Fibroblast of skin of right biceps (primary cell): ENCODE measurements at regions not wholly inside any gene's neighbourhood (a gene's known extent, or its start where the extent isn't known, plus 50 kb on each side); places are given as distances from the start of the nearest gene placed in this dataset.

Source experiments
- DNase-seq: peaks from one replicate; pipeline ENCODE4 v3.0.0-alpha.2; 2013

GRCh38 chrX:148371291-148371690, 129.1 kb upstream of the AFF2 start:
- DNase-seq = no peak

GRCh38 chrX:148372925-148373324, 127.5 kb upstream of the AFF2 start:
- DNase-seq = no peak

- no peak for DNase-seq
Observed at GRCh38 chrX:148376342-148376741, 124.1 kb upstream of the AFF2 start.

GRCh38 chrX:148380107-148380506, 120.3 kb upstream of the AFF2 start:
- DNase-seq = no peak

GRCh38 chrX:148380650-148381561, 119.5 kb upstream of the AFF2 start:
- DNase-seq = peak; percentile 55

- DNase-seq = no peak
Observed at GRCh38 chrX:148381603-148382002, 118.8 kb upstream of the AFF2 start.

- DNase-seq = no peak
Observed at GRCh38 chrX:148382983-148383382, 117.4 kb upstream of the AFF2 start.

- DNase-seq = no peak
Observed at GRCh38 chrX:148385471-148385870, 114.9 kb upstream of the AFF2 start.

- no peak for DNase-seq
Observed at GRCh38 chrX:148389629-148390028, 110.8 kb upstream of the AFF2 start.

GRCh38 chrX:148412006-148412405, 88.4 kb upstream of the AFF2 start:
- DNase-seq = peak; percentile 0

- DNase-seq = no peak
Observed at GRCh38 chrX:148416142-148416541, 84.3 kb upstream of the AFF2 start.

- peak; percentile 80 for DNase-seq
Observed at GRCh38 chrX:148416931-148417330, 83.5 kb upstream of the AFF2 start.

- DNase-seq = peak; percentile 77
Observed at GRCh38 chrX:148417934-148418333, 82.5 kb upstream of the AFF2 start.

- peak; percentile 41 for DNase-seq
Observed at GRCh38 chrX:148422526-148422925, 77.9 kb upstream of the AFF2 start.

GRCh38 chrX:148424570-148424969, 75.8 kb upstream of the AFF2 start:
- no peak for DNase-seq

GRCh38 chrX:148426467-148426866, 74.0 kb upstream of the AFF2 start:
- DNase-seq = no peak

- DNase-seq = no peak
Observed at GRCh38 chrX:148441387-148441786, 59.0 kb upstream of the AFF2 start.

- DNase-seq = no peak
Observed at GRCh38 chrX:148443216-148443615, 57.2 kb upstream of the AFF2 start.

GRCh38 chrX:148448686-148449085, 51.7 kb upstream of the AFF2 start:
- DNase-seq = no peak
